Bronchial epithelial cell (primary cell): ENCODE measurements at regions not wholly inside any gene's neighbourhood (a gene's known extent, or its start where the extent isn't known, plus 50 kb on each side); places are given as distances from the start of the nearest gene placed in this dataset.

ENCODE experiments used
- DNase-seq: peaks from one replicate; pipeline ENCODE4 v3.0.0-alpha.2; 2010; ENCODE audit warnings: low read depth
- FAIRE-seq: peaks from 2 replicates; lab custom pipeline; 2011; peaks lifted over from hg19 to GRCh38; lab: Jason Lieb, UNC
- H3K27me3 ChIP-seq: 2 replicates; pipeline ENCODE4 v1.5.1; 2011; ENCODE audit warnings: low read length; ENCODE audit not compliant: control insufficient read depth, insufficient read depth
- H3K36me3 ChIP-seq: 2 replicates; pipeline ENCODE4 v1.5.1; 2011; ENCODE audit warnings: low read length; ENCODE audit not compliant: control insufficient read depth, insufficient read depth
- H3K4me3 ChIP-seq: 2 replicates; pipeline ENCODE4 v1.5.1; 2011; ENCODE audit warnings: mild to moderate bottlenecking, low read depth, low read length, control low read depth
- CTCF ChIP-seq: IDR thresholded peaks from 2 replicates; pipeline ENCODE4 v1.5.1; 2011; ENCODE audit warnings: mild to moderate bottlenecking, moderate library complexity, low read length, control low read depth, inconsistent platforms; ENCODE audit not compliant: insufficient read depth, severe bottlenecking

GRCh38 chr2:175308005-175308404, 126.5 kb upstream of the ATP5MC3 start:
- DNase-seq (no peak), FAIRE-seq (no peak)
- H3K27me3 ChIP-seq = no peaks in the 10 kb centered on the region
- H3K4me3 ChIP-seq = no peak overlapping the region
- no peaks in the 10 kb centered on the region for H3K36me3 ChIP-seq
- no peak for TF ChIP-seq CTCF

- no peak for DNase-seq
- H3K27me3 ChIP-seq = no peaks in the 10 kb centered on the region
- FAIRE-seq = no peak
- H3K36me3 ChIP-seq = no peaks in the 10 kb centered on the region
- no peak for TF ChIP-seq CTCF
- no peak overlapping the region for H3K4me3 ChIP-seq
These were observed 123.0 kb upstream of the ATP5MC3 start for GRCh38 chr2:175304541-175304940.

- FAIRE-seq (no peak), DNase-seq (peak; percentile 64)
- TF ChIP-seq CTCF = no peak
- no peak overlapping the region for H3K4me3 ChIP-seq
- H3K27me3 ChIP-seq = no peaks in the 10 kb centered on the region
- H3K36me3 ChIP-seq = no peaks in the 10 kb centered on the region
These were observed 112.3 kb upstream of the ATP5MC3 start for GRCh38 chr2:175293776-175294175.

- FAIRE-seq (no peak), DNase-seq (no peak)
- Histone ChIP-seq H3K4me3 (no peak overlapping the region), H3K27me3 (no peaks in the 10 kb centered on the region), H3K36me3 (no peaks in the 10 kb centered on the region)
- no peak for TF ChIP-seq CTCF
These were observed 111.7 kb upstream of the ATP5MC3 start for GRCh38 chr2:175293195-175293594.

- no peak for DNase-seq
- TF ChIP-seq CTCF = no peak
- no peak for FAIRE-seq
- no peaks in the 10 kb centered on the region for H3K36me3 ChIP-seq
- H3K4me3 ChIP-seq = no peak overlapping the region
- no peaks in the 10 kb centered on the region for H3K27me3 ChIP-seq
These were observed 101.4 kb upstream of the ATP5MC3 start for GRCh38 chr2:175282886-175283285.

GRCh38 chr2:175282300-175282699, 100.8 kb upstream of the ATP5MC3 start:
- DNase-seq = peak; percentile 32
- no peaks in the 10 kb centered on the region for H3K27me3 ChIP-seq
- FAIRE-seq = no peak
- H3K36me3 ChIP-seq = no peaks in the 10 kb centered on the region
- H3K4me3 ChIP-seq = no peak overlapping the region
- peak; percentile 16 for TF ChIP-seq CTCF
